Fibroblast of mammary gland (primary cell): ENCODE measurements at regions not wholly inside any gene's neighbourhood (a gene's known extent, or its start where the extent isn't known, plus 50 kb on each side); places are given as distances from the start of the nearest gene placed in this dataset.

Experiments used
- DNase-seq: peaks from one replicate; pipeline ENCODE4 v3.0.0-alpha.2; 2010; ENCODE audit warnings: low read depth
- H3K4me3 ChIP-seq: 2 replicates; pipeline ENCODE4 v1.5.1; 2011; ENCODE audit warnings: low read depth, mild to moderate bottlenecking, low read length, moderate library complexity; ENCODE audit not compliant: control insufficient read depth
- CTCF ChIP-seq: conservative IDR thresholded peaks from 2 replicates; pipeline ENCODE4 v1.5.1; 2011; ENCODE audit warnings: low read depth, low read length, inconsistent platforms; ENCODE audit not compliant: control insufficient read depth, insufficient read depth

DNA sequence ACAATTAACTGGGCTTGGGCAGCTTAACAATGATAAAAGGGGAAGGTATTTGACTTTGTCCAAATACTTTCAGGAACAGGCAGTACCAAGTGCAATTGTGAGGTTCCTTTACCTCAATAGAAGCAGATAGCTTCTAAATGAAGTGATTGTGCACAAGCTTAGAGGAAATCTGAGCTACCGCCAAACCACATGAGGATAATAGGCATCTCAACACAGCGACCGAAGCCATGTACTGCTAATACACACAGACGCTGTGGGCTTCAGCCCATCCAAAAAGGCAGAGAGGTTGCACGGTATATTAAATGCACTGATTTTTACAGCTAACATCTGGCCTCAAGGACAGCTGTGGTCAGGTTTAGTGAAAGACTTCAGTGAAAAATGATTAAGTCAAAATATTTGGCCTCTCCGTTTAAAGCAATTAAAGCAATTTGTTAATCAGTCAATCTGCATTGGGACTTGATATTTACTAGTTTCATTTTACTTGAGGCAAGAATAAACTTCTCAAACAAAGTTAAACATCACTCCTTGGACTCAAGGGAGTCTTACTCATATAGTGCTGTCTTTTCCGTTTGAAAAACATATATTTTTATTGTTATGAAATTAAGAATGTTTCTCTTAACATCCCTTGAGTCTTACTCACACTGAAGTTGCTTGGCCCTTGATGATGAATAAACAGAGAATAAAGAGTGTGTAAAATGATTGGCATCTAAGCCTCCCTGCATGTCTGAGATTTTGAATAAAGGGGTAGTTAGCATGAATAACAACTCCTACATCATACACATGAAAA, 306.3 kb downstream of the C7orf25 start:
- no peak for TF ChIP-seq CTCF
- H3K4me3 ChIP-seq = no peak overlapping the region
- peak; percentile 44 for DNase-seq

DNA sequence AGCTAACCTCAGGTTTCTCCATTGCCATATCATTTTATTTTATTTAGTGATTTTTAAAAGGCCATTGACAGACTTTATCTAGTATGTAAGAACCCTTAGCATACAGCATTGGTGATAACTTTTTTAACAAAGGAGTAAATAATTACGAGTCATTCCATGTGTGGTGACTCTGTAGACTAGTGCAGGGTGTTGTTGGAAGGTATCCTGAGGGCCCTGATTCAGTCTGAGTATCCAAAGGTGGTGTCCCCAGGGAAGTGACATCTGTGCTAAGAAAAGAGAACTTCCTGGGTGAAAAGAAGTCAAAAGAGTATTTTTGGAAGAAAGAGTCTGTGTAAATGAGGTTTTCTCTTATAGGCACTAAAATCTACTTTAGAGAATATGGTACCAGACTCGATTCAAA, 308.4 kb downstream of the C7orf25 start:
- no peak for TF ChIP-seq CTCF
- no peak overlapping the region for H3K4me3 ChIP-seq
- peak; percentile 6 for DNase-seq

DNA sequence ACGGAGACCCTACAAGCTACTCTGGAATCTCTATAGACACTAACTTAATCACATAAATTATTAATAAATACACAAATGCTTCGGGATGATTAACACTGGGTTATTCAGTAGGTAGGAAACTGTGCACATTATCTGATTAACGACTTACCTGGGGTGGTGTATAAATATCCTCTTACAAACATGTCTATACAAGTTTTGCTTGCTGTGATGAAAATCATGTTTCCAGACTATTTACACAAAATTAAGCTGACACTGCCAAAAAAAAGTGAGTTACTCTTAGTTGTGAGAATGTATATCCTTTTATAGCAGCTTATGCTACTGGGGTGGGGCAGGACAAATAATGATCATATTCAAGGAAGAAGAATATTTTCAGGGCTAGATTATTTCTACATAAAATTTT, 314.6 kb downstream of the C7orf25 start:
- TF ChIP-seq CTCF = no peak
- no peak for DNase-seq
- H3K4me3 ChIP-seq = no peak overlapping the region

DNA sequence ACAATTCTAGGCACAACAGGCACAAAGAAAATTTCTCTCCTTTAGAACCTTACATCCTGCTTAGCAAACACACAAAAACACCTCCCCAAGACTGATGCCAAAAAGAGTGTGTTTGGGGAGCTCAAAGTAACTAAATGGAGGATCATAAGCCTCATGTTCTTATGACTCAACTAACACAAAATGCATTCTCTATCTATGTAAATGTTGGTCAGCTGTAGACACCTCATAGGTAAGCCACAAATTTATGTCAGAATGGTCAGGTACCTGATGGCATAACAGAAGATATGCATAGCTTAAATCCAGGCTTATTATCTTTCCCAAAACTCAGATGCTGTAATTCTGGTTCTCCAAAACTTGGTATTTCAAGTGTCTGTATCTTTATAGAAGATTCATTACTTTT, 315.1 kb downstream of the C7orf25 start:
- TF ChIP-seq CTCF = no peak
- H3K4me3 ChIP-seq = no peak overlapping the region

DNA sequence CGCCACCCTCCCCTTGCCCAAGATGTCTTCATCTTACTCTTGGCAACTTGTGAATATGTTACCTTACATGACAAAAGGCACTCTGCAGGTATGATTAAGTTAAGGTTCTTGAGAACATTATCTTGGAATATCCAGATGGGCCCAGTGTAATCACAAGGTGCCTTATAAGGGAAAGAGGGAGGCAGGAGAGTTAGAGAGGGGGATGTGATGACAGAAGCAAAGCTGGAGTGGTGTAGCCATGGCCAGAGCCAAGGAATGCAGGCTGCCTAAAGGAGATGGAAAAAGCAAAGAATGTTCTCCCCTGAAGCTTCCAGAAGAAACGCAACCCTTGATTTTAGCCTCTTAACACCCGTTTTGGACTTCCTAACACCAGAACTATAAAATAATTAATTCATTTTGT, 318.0 kb downstream of the C7orf25 start:
- no peak overlapping the region for H3K4me3 ChIP-seq
- DNase-seq = no peak
- no peak for TF ChIP-seq CTCF

More for the DNA sequence above, 315.1 kb downstream of the C7orf25 start:
- DNase-seq = no peak

DNA sequence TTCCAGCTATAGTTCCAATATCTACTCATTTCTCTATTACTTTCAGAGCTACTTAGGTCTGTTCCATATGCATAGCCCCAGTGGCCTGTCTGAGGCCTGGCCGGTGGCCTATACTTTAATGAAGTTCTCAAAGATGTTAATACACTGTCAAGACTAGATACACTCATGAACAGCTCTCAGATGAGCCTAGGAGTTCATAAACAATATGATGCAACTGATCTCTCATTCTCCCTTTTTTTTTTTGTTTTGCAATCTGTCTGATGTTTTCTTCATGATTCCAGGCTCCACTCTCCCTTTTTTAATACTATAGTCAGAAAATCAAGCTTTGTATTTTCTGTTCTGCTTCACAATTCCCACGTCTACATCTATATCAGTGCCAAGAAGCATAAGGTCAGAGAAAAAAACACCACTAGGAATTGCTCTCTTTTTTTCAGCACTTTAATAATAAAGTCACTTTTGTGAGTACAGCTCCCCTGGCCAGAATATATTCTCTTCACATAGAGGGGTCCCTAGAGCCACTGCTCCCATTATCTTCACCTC, 321.0 kb downstream of the C7orf25 start:
- no peak overlapping the region for H3K4me3 ChIP-seq
- TF ChIP-seq CTCF = no peak
- DNase-seq = peak; percentile 31

GRCh38 chr7:42588876-42589275, 323.0 kb downstream of the C7orf25 start:
- no peak for TF ChIP-seq CTCF
- H3K4me3 ChIP-seq = no peak overlapping the region
- no peak for DNase-seq
